Activated CD4-positive, alpha-beta T cell treated with anti-CD3 and anti-CD28 coated beads, Interleukin-2, amount 10 ng/mL, durations not matched to agents 24 days and 14 days (primary cell): ENCODE measurements at regions not wholly inside any gene's neighbourhood (a gene's known extent, or its start where the extent isn't known, plus 50 kb on each side); places are given as distances from the start of the nearest gene placed in this dataset.

Source experiments
- DNase-seq: peaks from one replicate; pipeline ENCODE4 v3.0.0; 2022
- H3K27ac Mint-ChIP-seq: one replicate; pipeline ENCODE4 v1.8.0; 2022; ENCODE audit warnings: mild to moderate bottlenecking, mixed read lengths
- H3K27me3 Mint-ChIP-seq: one replicate; pipeline ENCODE4 v1.8.0; 2022; ENCODE audit warnings: mixed read lengths
- H3K36me3 Mint-ChIP-seq: one replicate; pipeline ENCODE4 v1.8.0; 2022; ENCODE audit warnings: low read depth, mild to moderate bottlenecking, mixed read lengths
- H3K4me1 Mint-ChIP-seq: one replicate; pipeline ENCODE4 v1.8.0; 2021; ENCODE audit warnings: mixed read lengths
- H3K4me3 Mint-ChIP-seq: one replicate; pipeline ENCODE4 v1.8.0; 2022; ENCODE audit warnings: mild to moderate bottlenecking, moderate library complexity, mixed read lengths
- H3K9me3 Mint-ChIP-seq: one replicate; pipeline ENCODE4 v1.8.0; 2021; ENCODE audit warnings: mixed read lengths
- intact Hi-C: fragments of 100-400 bp; cut with micrococcal nuclease; formaldehyde crosslinking; loops from one replicate; pipeline ENCODE4 v1.15.1; 2023

- Mint-ChIP-seq H3K27me3 (no peaks in the 10 kb centered on the region), H3K4me1 (no peaks in the 10 kb centered on the region), H3K4me3 (no peak overlapping the region), H3K27ac (no peak overlapping the region), H3K36me3 (no peaks in the 10 kb centered on the region), H3K9me3 (no peaks in the 10 kb centered on the region)
- DNase-seq, result no peak
- intact Hi-C loops, result no loop called here
Measured at GRCh38 chr18:61714421-61714820, 178.4 kb downstream of the RNF152 start.

- DNase-seq, result no peak
- no peaks in the 10 kb centered on the region for H3K36me3 Mint-ChIP-seq
- H3K4me1 Mint-ChIP-seq, result no peaks in the 10 kb centered on the region
- H3K27ac Mint-ChIP-seq, result no peak overlapping the region
- H3K9me3 Mint-ChIP-seq, result no peaks in the 10 kb centered on the region
- H3K4me3 Mint-ChIP-seq, result no peak overlapping the region
- H3K27me3 Mint-ChIP-seq, result no peaks in the 10 kb centered on the region
- intact Hi-C loops, result no loop called here
Measured at GRCh38 chr18:61713502-61713901, 179.3 kb downstream of the RNF152 start.

DNA sequence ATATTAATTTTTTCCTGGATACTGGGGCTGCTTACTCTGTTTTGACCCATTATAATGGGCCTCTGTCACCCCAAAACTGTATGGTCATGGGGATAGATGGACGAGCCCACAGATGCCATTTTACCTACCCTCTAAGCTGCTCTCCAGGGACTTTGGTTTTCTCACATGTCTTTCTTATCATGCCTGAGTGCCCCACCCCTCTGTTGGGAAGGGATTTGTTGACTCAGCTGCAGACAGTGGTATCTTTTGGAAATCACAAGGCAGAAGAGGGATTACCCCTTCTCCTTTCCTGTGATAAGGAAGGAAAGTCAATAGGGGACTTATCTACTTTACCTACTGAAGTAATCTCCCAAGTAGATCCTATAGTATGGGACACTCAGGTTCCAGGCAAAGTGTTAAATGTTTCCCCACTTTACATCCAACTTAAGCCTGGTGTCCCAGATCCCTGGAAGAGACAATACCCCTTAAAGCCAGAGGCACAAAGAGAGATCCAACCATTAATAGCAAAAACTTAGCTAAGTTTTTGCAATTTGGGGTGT, 182.7 kb downstream of the RNF152 start:
- H3K4me1 Mint-ChIP-seq, result no peaks in the 10 kb centered on the region
- H3K27me3 Mint-ChIP-seq, result peaks cover 7% of the 10 kb centered on the region
- H3K4me3 Mint-ChIP-seq, result no peak overlapping the region
- H3K36me3 Mint-ChIP-seq, result no peaks in the 10 kb centered on the region
- H3K9me3 Mint-ChIP-seq, result no peaks in the 10 kb centered on the region
- no peak for DNase-seq
- intact Hi-C loops, result no loop called here
- no peak overlapping the region for H3K27ac Mint-ChIP-seq

- Mint-ChIP-seq H3K27ac (no peak overlapping the region), H3K27me3 (peaks cover 7% of the 10 kb centered on the region), H3K36me3 (no peaks in the 10 kb centered on the region), H3K4me3 (no peak overlapping the region), H3K4me1 (no peaks in the 10 kb centered on the region), H3K9me3 (no peaks in the 10 kb centered on the region)
- no peak for DNase-seq
- intact Hi-C loops, result no loop called here
Measured at GRCh38 chr18:61706276-61706915, 186.4 kb downstream of the RNF152 start.

- no peaks in the 10 kb centered on the region for H3K4me1 Mint-ChIP-seq
- no peak overlapping the region for H3K4me3 Mint-ChIP-seq
- H3K9me3 Mint-ChIP-seq, result no peaks in the 10 kb centered on the region
- no peaks in the 10 kb centered on the region for H3K36me3 Mint-ChIP-seq
- no peak overlapping the region for H3K27ac Mint-ChIP-seq
- DNase-seq, result no peak
- intact Hi-C loops, result no loop called here
- H3K27me3 Mint-ChIP-seq, result peaks cover 7% of the 10 kb centered on the region
Measured at GRCh38 chr18:61703508-61703907, 189.3 kb downstream of the RNF152 start.

DNA sequence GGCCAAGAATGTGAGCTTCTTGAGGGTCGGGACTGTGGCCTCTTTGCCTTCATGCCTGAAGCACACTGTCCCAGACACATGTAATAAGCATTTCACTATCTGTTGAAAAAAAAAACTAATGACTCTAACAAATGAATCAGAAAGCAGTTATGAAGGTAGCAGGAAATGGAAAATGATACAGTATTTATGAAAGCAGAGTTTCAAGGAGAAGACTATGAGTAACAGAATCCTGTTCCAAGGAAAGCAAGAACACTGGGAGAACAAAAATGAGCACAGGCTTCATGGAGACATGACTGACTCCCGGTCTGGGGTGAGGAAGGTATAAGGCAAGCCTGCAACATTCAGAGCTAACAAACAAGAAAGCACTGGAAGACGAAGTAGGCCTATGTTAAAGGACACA, 190.8 kb downstream of the RNF152 start:
- H3K4me3 Mint-ChIP-seq, result no peak overlapping the region
- H3K27ac Mint-ChIP-seq, result no peak overlapping the region
- H3K36me3 Mint-ChIP-seq, result no peaks in the 10 kb centered on the region
- peaks cover 6% of the 10 kb centered on the region for H3K27me3 Mint-ChIP-seq
- no peaks in the 10 kb centered on the region for H3K4me1 Mint-ChIP-seq
- intact Hi-C loops, result no loop called here
- H3K9me3 Mint-ChIP-seq, result no peaks in the 10 kb centered on the region
- DNase-seq, result no peak

- H3K27ac Mint-ChIP-seq, result no peak overlapping the region
- H3K4me3 Mint-ChIP-seq, result no peak overlapping the region
- no peak for DNase-seq
- H3K27me3 Mint-ChIP-seq, result peaks cover 2% of the 10 kb centered on the region
- intact Hi-C loops, result no loop called here
- H3K4me1 Mint-ChIP-seq, result no peaks in the 10 kb centered on the region
- H3K36me3 Mint-ChIP-seq, result no peaks in the 10 kb centered on the region
- H3K9me3 Mint-ChIP-seq, result no peaks in the 10 kb centered on the region
Measured at GRCh38 chr18:61699397-61700110, 193.3 kb downstream of the RNF152 start.

DNA sequence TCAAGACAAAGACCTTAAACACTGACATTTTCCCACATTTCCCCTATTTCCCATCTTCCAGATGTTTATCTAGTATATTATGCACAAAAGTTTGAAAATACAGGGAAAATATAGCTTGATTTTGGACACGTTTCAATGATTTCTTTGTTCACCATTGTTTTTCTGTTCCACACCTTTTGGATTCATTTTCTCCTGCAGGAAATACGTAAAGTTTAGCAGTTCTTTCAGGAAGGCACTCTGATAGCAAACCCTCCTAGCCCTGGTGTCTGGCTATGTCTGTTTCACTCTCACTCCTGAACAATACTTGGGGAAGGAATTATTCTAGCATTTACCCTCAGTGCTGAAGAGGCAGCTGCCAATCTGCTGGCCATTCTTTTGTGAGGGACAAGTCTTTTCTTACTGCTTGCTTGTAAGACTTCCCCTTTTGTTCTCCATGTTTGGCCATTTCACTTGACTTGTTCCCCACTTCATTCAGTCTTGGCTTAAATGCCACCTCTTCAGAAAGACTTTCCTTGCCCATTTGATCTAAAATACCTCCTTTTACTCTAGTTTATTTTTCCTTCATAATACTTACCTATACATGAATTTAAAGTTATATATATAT, 195.4 kb downstream of the RNF152 start:
- H3K4me1 Mint-ChIP-seq, result no peaks in the 10 kb centered on the region
- DNase-seq, result no peak
- no peaks in the 10 kb centered on the region for H3K9me3 Mint-ChIP-seq
- intact Hi-C loops, result no loop called here
- H3K4me3 Mint-ChIP-seq, result no peak overlapping the region
- H3K27me3 Mint-ChIP-seq, result peaks cover 2% of the 10 kb centered on the region
- H3K27ac Mint-ChIP-seq, result no peak overlapping the region
- no peaks in the 10 kb centered on the region for H3K36me3 Mint-ChIP-seq

GRCh38 chr18:61694236-61694635, 198.6 kb downstream of the RNF152 start:
- Mint-ChIP-seq H3K27me3 (peaks cover 2% of the 10 kb centered on the region), H3K9me3 (no peaks in the 10 kb centered on the region), H3K27ac (no peak overlapping the region), H3K4me3 (no peak overlapping the region), H3K36me3 (no peaks in the 10 kb centered on the region), H3K4me1 (no peaks in the 10 kb centered on the region)
- no peak for DNase-seq
- intact Hi-C loops, result no loop called here

DNA sequence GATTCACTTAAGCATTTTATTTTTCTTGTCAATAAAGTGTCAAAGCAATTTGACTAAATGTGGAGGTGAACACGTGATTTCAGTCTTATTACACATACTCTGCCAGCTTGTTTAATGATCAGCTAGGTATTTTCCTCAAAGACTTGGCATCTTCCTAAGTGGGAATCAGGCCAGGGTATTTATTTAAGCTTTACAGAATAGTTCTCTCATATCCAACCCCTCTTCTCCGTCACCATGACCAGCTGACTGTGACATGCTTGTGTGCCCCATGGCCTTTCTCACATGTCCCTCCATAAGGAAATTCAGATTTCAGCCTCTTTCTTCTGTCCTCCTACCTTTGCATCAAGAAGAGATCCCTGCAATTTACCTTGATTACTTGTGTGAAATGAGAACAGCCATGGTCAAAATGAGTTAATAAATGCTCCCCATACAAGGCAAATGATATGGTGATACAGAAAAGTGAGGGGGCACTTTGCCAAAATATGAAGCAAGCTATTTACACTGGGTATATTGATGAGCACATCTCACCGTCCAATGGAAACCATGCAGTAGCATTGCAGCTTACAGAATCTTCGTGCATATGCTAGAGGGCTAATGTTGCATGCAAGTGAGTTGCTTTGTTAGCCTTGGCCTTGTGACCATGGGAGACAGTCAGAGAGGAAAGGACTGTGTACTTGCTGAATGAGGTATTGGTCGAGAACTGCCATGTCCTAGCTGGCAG, 202.2 kb downstream of the RNF152 start:
- H3K4me3 Mint-ChIP-seq, result no peak overlapping the region
- no peak for DNase-seq
- H3K27ac Mint-ChIP-seq, result no peak overlapping the region
- H3K4me1 Mint-ChIP-seq, result no peaks in the 10 kb centered on the region
- H3K27me3 Mint-ChIP-seq, result peaks cover 2% of the 10 kb centered on the region
- H3K36me3 Mint-ChIP-seq, result no peaks in the 10 kb centered on the region
- intact Hi-C loops, result no loop called here
- H3K9me3 Mint-ChIP-seq, result no peaks in the 10 kb centered on the region

DNA sequence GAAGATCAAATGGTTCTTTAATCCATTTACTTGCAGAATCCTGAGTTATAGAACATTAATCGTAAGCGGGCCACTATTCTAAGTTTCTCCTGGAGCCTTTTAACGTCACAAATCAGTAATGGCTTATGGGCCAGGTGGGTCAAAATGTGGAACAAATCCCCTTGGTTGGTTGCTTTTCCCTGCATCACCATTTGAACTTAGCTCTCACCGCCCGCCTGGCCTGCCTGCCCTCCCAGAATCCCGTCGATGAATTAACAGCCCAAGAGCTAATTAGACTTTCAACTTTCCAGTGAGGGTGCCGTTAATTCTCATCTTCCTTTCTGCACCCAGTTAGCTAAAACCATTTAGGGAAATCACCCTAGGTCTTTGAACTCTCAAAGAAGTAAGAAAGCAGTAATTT, 205.5 kb downstream of the RNF152 start:
- Mint-ChIP-seq H3K27me3 (peaks cover 2% of the 10 kb centered on the region), H3K4me3 (no peak overlapping the region), H3K4me1 (no peaks in the 10 kb centered on the region), H3K9me3 (no peaks in the 10 kb centered on the region), H3K36me3 (no peaks in the 10 kb centered on the region), H3K27ac (no peak overlapping the region)
- intact Hi-C loops, result no loop called here
- DNase-seq, result no peak

- no peak for DNase-seq
- intact Hi-C loops, result no loop called here
- H3K27me3 Mint-ChIP-seq, result peaks cover 2% of the 10 kb centered on the region
- no peak overlapping the region for H3K27ac Mint-ChIP-seq
- H3K9me3 Mint-ChIP-seq, result peaks cover 4% of the 10 kb centered on the region
- no peaks in the 10 kb centered on the region for H3K4me1 Mint-ChIP-seq
- no peaks in the 10 kb centered on the region for H3K36me3 Mint-ChIP-seq
- no peak overlapping the region for H3K4me3 Mint-ChIP-seq
Measured at GRCh38 chr18:61683856-61684255, 209.0 kb downstream of the RNF152 start.

DNA sequence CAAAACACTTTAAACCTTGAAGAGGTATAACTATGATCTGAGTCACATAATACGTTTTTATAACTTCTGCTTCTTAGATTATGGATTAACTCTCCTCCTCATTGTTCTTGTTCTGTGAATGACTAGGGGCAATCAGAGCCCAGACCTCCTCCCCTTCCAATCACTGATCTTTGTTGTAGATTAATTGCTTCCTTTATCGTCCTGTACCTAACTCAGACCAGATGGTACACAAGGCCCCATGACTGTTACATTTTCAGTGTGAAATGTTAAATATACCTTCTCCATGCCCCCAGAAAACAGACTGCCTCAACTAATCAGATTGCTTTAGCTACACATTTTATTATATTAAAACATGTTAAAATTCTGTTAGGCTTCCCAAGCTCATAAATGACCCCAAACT, 211.7 kb downstream of the RNF152 start:
- H3K4me3 Mint-ChIP-seq, result no peak overlapping the region
- no peak for DNase-seq
- no peak overlapping the region for H3K27ac Mint-ChIP-seq
- peaks cover 7% of the 10 kb centered on the region for H3K9me3 Mint-ChIP-seq
- no peaks in the 10 kb centered on the region for H3K36me3 Mint-ChIP-seq
- no peaks in the 10 kb centered on the region for H3K27me3 Mint-ChIP-seq
- intact Hi-C loops, result no loop called here
- no peaks in the 10 kb centered on the region for H3K4me1 Mint-ChIP-seq

DNA sequence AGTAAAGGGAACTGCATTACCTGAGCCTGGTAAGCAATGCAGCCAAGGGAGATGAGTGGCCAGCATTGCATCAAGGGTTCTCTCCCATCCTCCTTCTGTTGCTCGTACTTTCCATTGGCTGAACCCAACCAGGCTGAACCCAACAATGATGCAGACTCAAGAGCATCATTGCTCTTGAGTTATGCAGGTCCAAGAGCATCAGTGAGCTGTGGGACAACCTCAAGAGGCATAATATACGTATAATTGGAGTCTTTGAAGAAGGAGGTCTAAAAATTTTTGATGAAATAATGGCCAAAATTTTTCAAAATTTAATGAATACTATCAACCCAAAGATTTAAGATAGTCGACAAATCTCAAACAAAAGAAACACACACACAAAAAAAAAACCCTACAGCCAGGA, 213.0 kb downstream of the RNF152 start:
- H3K4me1 Mint-ChIP-seq, result no peaks in the 10 kb centered on the region
- no peaks in the 10 kb centered on the region for H3K27me3 Mint-ChIP-seq
- peaks cover 7% of the 10 kb centered on the region for H3K9me3 Mint-ChIP-seq
- DNase-seq, result no peak
- H3K4me3 Mint-ChIP-seq, result no peak overlapping the region
- no peak overlapping the region for H3K27ac Mint-ChIP-seq
- H3K36me3 Mint-ChIP-seq, result no peaks in the 10 kb centered on the region
- intact Hi-C loops, result no loop called here
